Uterus (tissue), 2 donors: ENCODE measurements at regions not wholly inside any gene's neighbourhood (a gene's known extent, or its start where the extent isn't known, plus 50 kb on each side); places are given as distances from the start of the nearest gene placed in this dataset.

Experiments
- CTCF ChIP-seq, 4 experiments: fragments of 200-600 bp in 2 of 4; fragments of 450-650 bp in 2 of 4; sonication (generic) in 2 of 4; IDR thresholded peaks; one replicate each; pipeline ENCODE4 v1.5.1; 2016 to 2019; ENCODE audit warnings: antibody characterized with exemption in 4 of 4, mild to moderate bottlenecking in 2 of 4, moderate library complexity in 1 of 4
- POLR2A ChIP-seq, 2 donors: fragments of 450-650 bp; IDR thresholded peaks; one replicate each; pipeline ENCODE4 v1.6.1; 2016; ENCODE audit warnings: antibody characterized with exemption in 2 of 2, mild to moderate bottlenecking in 1 of 2, moderate library complexity in 1 of 2

GRCh38 chr2:122651236-122651635 lies 895.8 kb downstream of the TSN start:
- TF ChIP-seq POLR2A (IDR thresholded peaks at IDR 0.05) (no peak), CTCF (IDR thresholded peaks at IDR 0.05) (no peak)
